Upper lobe of right lung (tissue), 1 donor: ENCODE measurements at regions not wholly inside any gene's neighbourhood (a gene's known extent, or its start where the extent isn't known, plus 50 kb on each side); places are given as distances from the start of the nearest gene placed in this dataset.

ENCODE experiments used
- ATAC-seq: fragments of 200-7000 bp; cut with Tn5 transposase; one replicate; pipeline ENCODE4 v1.9.1; 2020; ENCODE audit warnings: mild to moderate bottlenecking, moderate library complexity
- DNase-seq: peaks from one replicate; pipeline ENCODE4 v3.0.0-alpha.2; 2020
- H3K27ac ChIP-seq: fragments of 200-600 bp; one replicate; pipeline ENCODE4 v1.8.0; 2022
- H3K27me3 ChIP-seq: fragments of 200-600 bp; one replicate; pipeline ENCODE4 v1.8.0; 2022; ENCODE audit warnings: mild to moderate bottlenecking
- H3K36me3 ChIP-seq: fragments of 200-600 bp; one replicate; pipeline ENCODE4 v1.8.0; 2022
- H3K4me1 ChIP-seq: fragments of 200-600 bp; one replicate; pipeline ENCODE4 v1.8.0; 2022
- H3K4me3 ChIP-seq: fragments of 200-600 bp; one replicate; pipeline ENCODE4 v1.8.0; 2022; ENCODE audit warnings: mild to moderate bottlenecking
- H3K9me3 ChIP-seq: fragments of 200-600 bp; one replicate; pipeline ENCODE4 v1.8.0; 2022
- CTCF ChIP-seq: fragments of 200-600 bp; IDR thresholded peaks from one replicate; pipeline ENCODE4 v1.8.0; 2022; ENCODE audit warnings: antibody characterized with exemption
- intact Hi-C: fragments of 100-400 bp; cut with DNase I; formaldehyde crosslinking; loops from one replicate; pipeline ENCODE4 v1.11.0; 2022
- donor health status: DM: no; HTN: yes; CAD: no; lungs with severe emphysema.

- intact Hi-C loops = no loop called here
- Histone ChIP-seq H3K4me1 (no peaks in the 10 kb centered on the region), H3K9me3 (no peaks in the 10 kb centered on the region), H3K27me3 (no peaks in the 10 kb centered on the region), H3K4me3 (no peak overlapping the region), H3K27ac (no peak overlapping the region), H3K36me3 (no peaks in the 10 kb centered on the region)
- no peak for TF ChIP-seq CTCF
- DNase-seq = no peak
- ATAC-seq = no peak
Measured at GRCh38 chr6:21827425-21828202, 234.1 kb downstream of the SOX4 start.

- ATAC-seq (no peak), DNase-seq (no peak)
- H3K9me3 ChIP-seq = no peaks in the 10 kb centered on the region
- intact Hi-C loops = no loop called here
- no peak for TF ChIP-seq CTCF
- no peak overlapping the region for H3K4me3 ChIP-seq
- H3K4me1 ChIP-seq = no peaks in the 10 kb centered on the region
- no peaks in the 10 kb centered on the region for H3K36me3 ChIP-seq
- no peak overlapping the region for H3K27ac ChIP-seq
- no peaks in the 10 kb centered on the region for H3K27me3 ChIP-seq
Measured at GRCh38 chr6:21828704-21829103, 235.2 kb downstream of the SOX4 start.

- DNase-seq (no peak), ATAC-seq (no peak)
- H3K27ac ChIP-seq = no peak overlapping the region
- H3K9me3 ChIP-seq = no peaks in the 10 kb centered on the region
- intact Hi-C loops = no loop called here
- H3K27me3 ChIP-seq = no peaks in the 10 kb centered on the region
- H3K36me3 ChIP-seq = no peaks in the 10 kb centered on the region
- no peak overlapping the region for H3K4me3 ChIP-seq
- no peak for TF ChIP-seq CTCF
- no peaks in the 10 kb centered on the region for H3K4me1 ChIP-seq
Measured at GRCh38 chr6:21829126-21829525, 235.6 kb downstream of the SOX4 start.

- no peaks in the 10 kb centered on the region for H3K36me3 ChIP-seq
- H3K4me1 ChIP-seq = no peaks in the 10 kb centered on the region
- no peaks in the 10 kb centered on the region for H3K9me3 ChIP-seq
- TF ChIP-seq CTCF = no peak
- intact Hi-C loops = no loop called here
- no peak overlapping the region for H3K27ac ChIP-seq
- H3K4me3 ChIP-seq = no peak overlapping the region
- DNase-seq = no peak
- ATAC-seq = no peak
- H3K27me3 ChIP-seq = no peaks in the 10 kb centered on the region
Measured at GRCh38 chr6:21831521-21832291, 238.2 kb downstream of the SOX4 start.

- TF ChIP-seq CTCF = no peak
- Histone ChIP-seq H3K4me1 (no peaks in the 10 kb centered on the region), H3K27me3 (no peaks in the 10 kb centered on the region), H3K27ac (no peak overlapping the region), H3K4me3 (no peak overlapping the region), H3K9me3 (no peaks in the 10 kb centered on the region), H3K36me3 (no peaks in the 10 kb centered on the region)
- intact Hi-C loops = no loop called here
- no peak for DNase-seq
- ATAC-seq = no peak
Measured at GRCh38 chr6:21836277-21836676, 242.7 kb downstream of the SOX4 start.
